Stimulated activated CD8-positive, alpha-beta memory T cell treated with anti-CD3 and anti-CD28 coated beads, Interleukin-7, amount 100 ng/mL, for 24 hours (primary cell): ENCODE measurements at regions not wholly inside any gene's neighbourhood (a gene's known extent, or its start where the extent isn't known, plus 50 kb on each side); places are given as distances from the start of the nearest gene placed in this dataset.

Source experiments
- DNase-seq: peaks from one replicate; pipeline ENCODE4 v3.0.0-alpha.2; 2020; ENCODE audit warnings: low read depth

GRCh38 chr22:48577014-48577690, 1250.5 kb downstream of the BRD1 start:
- DNase-seq: no peak

GRCh38 chr22:48576333-48577013, 1251.2 kb downstream of the BRD1 start:
- no peak for DNase-seq

GRCh38 chr22:48575618-48576332, 1251.9 kb downstream of the BRD1 start:
- no peak for DNase-seq

- DNase-seq: no peak
Observed at GRCh38 chr22:48574776-48575617, 1252.7 kb downstream of the BRD1 start.

- no peak for DNase-seq
Observed at GRCh38 chr22:48573766-48574165, 1253.9 kb downstream of the BRD1 start.

GRCh38 chr22:48572951-48573350, 1254.7 kb downstream of the BRD1 start:
- DNase-seq: no peak

GRCh38 chr22:48570912-48571311, 1256.8 kb downstream of the BRD1 start:
- no peak for DNase-seq

GRCh38 chr22:48569476-48570233, 1258.0 kb downstream of the BRD1 start:
- DNase-seq: no peak

- no peak for DNase-seq
Observed at GRCh38 chr22:48568736-48569330, 1258.8 kb downstream of the BRD1 start.

- DNase-seq: no peak
Observed at GRCh38 chr22:48567213-48567975, 1260.3 kb downstream of the BRD1 start.

- DNase-seq: no peak
Observed at GRCh38 chr22:48566741-48567140, 1260.9 kb downstream of the BRD1 start.

GRCh38 chr22:48565901-48566501, 1261.7 kb downstream of the BRD1 start:
- no peak for DNase-seq

- no peak for DNase-seq
Observed at GRCh38 chr22:48564995-48565394, 1262.7 kb downstream of the BRD1 start.

- no peak for DNase-seq
Observed at GRCh38 chr22:48563966-48564330, 1263.7 kb downstream of the BRD1 start.

GRCh38 chr22:48563118-48563965, 1264.3 kb downstream of the BRD1 start:
- DNase-seq: no peak

- DNase-seq: no peak
Observed at GRCh38 chr22:48561676-48562075, 1266.0 kb downstream of the BRD1 start.

GRCh38 chr22:48560836-48561235, 1266.8 kb downstream of the BRD1 start:
- DNase-seq: no peak

- no peak for DNase-seq
Observed at GRCh38 chr22:48560389-48560751, 1267.3 kb downstream of the BRD1 start.
